Femur (tissue), 1 donor: ENCODE measurements at regions not wholly inside any gene's neighbourhood (a gene's known extent, or its start where the extent isn't known, plus 50 kb on each side); places are given as distances from the start of the nearest gene placed in this dataset.

Experiments used
- DNase-seq: peaks from one replicate; pipeline ENCODE4 v3.0.0-alpha.2; 2017

DNA sequence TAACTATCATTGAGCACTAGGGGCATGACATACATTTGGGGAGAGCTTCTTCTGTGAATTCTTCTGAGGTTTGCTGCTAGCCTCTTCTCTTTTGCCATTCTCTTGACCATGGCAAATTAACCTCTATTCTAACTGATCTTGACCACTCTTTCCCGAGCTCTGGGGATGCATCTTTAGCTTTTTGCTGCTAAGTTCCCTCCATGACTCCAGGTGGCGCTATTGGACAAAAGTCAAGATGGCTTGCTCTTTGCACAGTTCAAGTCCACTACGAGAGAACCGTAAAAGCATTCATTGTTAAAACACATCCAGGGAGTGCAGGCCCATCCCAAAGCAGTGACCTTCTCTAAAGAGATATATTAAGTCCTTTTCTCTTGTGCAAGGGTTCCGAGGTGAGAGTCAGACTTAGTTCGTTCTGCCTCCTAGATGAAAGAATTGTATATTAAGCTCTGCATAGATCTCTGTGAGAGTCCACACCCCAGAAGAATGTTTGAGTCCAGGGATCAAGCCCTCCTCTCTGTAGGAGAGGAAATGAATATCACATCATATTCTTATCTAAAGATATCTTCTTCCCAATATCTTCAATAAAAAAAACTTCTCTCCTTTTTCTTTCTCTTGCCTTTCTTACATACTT is 1152.9 kb upstream of the CDH6 start:
- DNase-seq, result peak; percentile 30

DNA sequence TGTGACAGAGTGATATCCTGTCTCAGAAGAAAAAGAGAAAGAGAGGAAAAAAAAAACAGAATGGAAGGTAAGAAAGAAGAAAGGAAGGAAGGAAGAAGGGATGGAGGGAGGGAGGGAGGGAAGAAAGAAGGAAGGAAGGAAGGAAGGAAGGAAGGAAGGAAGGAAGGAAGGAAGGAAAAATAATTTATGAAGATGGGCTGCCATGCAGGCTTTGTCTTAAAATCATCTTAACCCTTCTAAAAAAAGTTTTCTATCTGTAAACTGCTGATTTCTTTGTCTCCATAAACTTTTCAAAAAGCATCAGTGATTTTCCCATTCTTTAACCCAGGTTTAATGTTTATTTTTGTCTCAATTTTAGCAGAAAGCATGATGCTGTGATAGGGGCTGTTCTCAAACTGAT is 1154.1 kb upstream of the CDH6 start:
- DNase-seq, result no peak

DNA sequence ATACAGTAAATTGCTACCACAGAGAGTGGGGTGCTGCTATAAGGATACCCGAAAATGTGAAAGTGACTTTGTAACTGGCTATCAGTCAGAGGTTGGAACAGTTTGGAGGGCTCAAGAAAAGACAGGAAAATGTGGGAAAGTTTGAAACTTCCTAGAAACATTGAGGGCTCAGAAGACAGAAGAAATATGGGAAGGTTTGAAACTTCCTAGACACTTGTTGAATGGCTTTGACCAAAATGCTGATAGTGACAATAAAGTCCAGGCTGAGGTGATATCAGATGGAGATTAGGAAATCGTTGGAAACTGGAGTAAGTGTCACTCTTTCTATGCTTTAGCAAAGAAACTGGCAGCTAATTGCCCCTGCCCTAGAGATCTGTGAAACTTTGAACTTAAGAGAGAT is 1158.6 kb upstream of the CDH6 start:
- DNase-seq, result no peak

DNA sequence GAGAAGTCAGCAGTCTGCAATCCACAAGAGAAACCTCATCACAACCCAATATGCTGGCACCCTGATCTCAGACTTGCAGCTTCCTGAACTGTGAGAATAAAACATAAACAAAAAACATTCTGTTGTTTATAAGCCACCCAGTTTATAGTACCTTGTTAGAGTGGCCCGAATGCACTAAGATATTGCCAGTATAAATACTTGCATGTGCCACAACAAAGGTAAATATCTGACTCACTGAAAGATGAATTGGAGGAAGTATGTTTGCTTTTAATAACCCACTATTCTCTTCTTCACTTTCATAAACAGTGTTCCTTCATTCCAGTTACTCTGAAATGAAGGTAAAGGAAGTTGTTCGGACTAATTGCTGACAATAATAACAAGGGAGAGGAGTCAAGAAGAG is 1163.4 kb upstream of the CDH6 start:
- DNase-seq, result no peak

DNA sequence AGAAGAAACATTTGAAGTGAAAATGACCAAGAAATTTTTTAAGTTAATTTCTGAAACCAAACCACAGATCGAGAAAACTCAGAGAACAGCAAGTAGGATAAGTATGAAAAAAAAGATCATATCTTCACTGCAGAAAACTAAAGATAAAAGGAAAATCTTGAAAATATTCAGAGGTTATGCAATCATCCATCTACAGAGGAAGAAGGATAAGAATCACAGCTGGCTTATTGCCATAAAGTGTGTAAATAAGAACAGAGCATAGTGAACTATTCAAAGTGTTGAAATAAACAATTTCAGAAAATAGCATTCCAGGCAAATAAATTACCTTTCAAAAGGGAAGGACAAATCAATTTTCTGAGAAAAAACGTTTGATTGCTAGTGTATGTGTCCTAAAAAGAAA is 1191.7 kb upstream of the CDH6 start:
- DNase-seq, result no peak

DNA sequence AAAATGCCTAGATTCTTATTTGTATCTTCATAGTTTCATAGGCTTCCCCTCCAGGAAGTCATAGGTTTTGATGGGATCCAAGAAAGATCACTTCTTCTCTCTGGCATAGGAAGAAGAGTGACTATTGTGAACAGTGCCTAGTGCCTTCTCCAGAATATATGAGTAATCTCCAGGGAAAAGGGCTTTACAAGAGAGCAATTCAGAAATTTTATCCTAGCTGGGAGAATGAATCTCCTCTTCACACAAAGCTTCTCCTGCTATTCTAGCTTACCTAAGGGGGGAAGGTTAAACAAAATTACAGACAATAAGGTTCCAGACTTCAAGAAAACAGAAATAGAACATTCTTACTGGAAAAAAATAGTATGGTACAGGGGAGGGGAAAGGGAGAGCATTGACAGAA is 1193.3 kb upstream of the CDH6 start:
- no peak for DNase-seq

DNA sequence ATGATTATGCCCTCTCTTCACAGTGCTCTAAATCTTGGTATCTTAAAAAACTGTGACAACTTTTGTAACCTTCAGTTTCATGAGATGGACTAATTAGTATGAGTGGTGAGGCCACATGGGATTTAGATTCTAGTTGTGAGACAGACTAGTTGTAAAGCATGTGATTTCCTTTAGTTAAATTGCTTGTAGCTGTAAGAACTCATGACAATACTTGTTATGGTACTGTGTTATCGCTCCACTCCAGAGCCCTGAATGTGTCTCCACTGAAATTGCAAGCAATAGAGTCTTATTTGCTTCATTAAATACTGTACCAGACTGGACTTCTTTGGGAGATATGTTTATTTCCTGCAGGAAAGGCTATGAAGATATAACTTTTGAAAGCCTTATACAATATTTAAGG is 1198.3 kb upstream of the CDH6 start:
- DNase-seq, result no peak

DNA sequence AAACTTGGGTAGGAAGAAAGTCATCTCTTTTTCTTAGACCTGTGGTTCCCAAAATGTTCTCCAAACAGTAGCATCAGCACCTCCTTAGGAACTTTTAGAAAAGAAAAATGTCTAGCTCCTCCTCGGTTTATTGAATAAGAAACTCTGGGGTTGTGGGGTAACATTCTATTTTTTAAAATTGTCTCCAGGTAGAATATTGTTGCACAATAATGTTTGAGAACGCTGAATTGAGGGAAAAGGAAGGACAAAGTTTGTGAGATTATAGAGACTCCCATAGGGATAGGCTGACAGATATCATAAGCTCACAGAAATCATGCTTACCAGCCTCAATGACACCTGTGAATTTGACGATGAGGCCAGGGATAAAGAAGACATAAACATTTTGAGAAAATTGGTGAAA is 1199.0 kb upstream of the CDH6 start:
- DNase-seq, result no peak

DNA sequence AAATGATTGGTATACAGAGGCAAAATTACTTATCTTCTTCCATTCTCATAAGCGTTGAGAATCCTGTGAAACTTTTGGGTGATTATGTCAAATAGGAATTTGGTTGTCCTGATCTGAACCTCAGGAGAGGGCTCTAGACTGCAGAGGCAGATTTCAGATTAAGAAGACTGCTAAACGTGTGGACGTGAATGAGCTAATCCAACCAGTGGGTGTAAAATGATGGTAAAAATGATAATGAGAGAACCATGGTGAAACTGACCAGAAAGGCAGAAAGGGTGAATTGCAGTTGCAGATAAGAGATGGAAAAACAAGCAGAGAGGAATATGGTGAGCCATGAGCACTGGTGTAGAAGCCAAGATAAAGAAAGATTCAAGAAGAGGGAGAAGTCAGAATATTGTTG is 1200.2 kb upstream of the CDH6 start:
- DNase-seq, result no peak

DNA sequence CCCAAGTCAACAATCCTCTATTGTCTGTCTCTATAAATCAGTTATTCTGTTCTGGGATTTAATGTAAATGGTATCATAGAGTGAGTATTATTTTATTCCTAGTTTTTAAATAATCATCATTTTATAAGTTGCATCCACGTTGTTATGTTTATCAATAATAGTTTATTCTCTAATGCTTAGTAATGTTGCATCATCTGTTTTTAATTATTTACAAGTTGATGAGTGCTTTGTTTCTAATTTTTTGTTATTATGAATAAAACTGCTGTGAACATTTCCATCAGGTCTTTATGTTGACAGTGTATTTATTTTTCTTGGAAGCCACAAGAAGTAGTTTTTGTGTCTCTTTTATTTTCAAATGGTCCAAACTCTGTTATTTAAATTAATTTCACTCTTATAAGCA is 1201.2 kb upstream of the CDH6 start:
- DNase-seq, result no peak

DNA sequence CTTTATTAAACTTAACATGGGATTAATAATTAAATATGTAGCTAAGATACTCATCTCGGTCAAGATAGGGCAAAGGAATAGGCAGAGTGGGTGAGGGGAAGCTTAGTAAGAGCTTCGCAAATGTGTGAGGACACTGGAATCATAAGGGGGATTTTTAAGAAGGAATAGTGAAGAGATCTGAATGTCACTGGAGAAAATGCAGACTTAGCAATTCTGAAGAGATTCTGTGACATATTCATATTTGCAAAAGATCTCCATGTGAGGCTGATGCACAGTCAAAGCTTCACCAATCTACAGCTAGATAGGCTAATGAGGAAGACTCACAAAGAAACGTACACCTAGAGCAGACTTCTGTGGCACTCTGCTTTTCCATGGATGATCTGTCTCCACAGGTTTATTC is 1202.8 kb upstream of the CDH6 start:
- no peak for DNase-seq

DNA sequence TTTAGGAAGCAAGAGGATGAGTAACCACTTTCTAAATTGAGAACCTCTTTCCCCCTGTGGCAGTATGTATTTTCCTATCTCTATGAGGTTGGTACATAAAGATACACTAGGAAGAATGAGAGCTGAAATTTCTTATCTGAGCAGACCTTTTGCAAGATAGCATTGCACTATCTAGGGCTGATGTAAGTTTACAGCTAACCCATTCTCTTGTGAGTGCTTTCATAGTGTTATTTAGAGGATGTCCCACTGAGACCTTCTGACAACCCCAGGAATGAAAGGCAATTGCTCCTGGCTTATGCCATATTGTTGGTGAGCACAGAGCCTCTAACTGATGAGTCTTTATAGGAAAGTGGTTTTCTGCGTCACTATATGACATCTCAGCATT is 1209.3 kb upstream of the CDH6 start:
- DNase-seq, result no peak

DNA sequence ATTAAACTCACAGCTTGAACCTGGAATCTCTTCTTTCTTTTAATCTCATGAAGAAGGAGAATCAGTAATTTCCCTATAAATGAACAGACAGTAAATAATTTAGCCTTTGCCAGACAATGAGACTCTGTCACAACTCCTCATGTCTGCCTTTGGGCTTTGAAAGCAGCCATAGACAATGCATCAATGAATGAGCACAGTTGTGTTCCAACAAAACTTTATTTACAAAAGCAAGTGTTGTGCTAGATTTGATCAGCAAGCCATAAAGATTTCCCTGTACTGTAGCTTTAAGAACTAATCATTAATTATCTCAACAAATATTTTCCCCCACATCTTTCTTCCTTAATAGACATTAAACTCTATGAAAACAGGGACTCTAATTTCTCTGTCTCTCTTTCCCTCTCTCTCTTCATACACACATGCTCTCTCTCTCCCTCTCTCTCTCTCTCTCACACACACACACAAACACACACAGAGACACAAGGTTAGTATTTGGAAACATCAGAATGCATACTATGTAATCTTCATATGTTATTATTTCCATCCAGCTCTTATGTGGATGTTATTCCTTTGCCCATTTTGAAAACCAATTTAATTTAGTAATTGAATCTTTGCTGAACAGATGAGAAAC is 1209.8 kb upstream of the CDH6 start:
- no peak for DNase-seq

DNA sequence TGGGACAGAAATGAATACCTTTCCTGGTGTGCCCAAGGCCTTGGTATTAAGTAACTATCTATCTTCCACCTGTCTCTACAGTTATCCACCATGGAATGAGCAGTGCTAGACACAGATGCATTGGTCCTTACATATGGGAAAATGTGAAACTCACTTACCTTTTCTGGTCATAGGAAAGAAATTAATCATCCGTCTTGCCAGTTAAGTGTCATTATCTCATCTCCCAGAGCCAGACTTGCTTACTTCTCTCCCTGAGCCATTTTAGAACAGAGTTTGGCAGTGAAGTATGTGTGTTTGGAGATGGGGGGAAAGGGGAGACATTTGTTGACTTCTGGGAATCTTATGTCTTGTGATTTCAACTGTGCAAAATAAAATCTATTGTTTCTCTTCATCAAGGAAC is 1211.0 kb upstream of the CDH6 start:
- DNase-seq, result no peak

DNA sequence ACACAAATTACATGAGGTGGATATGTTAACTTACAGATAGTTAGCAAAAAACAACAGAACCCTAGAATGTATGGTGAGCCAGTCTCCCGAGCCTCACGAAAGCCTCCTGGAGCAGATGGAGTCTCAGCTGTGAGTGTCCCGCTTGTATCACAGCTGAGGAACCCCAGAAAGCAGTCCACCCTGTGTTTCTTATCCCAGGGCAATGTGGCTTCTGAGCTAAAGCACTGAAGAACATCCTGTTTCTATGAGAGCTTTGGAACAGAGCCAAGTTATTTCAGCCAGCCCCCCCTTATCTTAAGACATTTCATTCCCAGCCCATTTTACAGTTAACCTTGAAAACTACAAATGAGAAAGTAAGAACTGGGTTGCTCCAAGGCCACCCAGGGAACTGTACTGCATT is 1220.9 kb upstream of the CDH6 start:
- DNase-seq, result no peak

DNA sequence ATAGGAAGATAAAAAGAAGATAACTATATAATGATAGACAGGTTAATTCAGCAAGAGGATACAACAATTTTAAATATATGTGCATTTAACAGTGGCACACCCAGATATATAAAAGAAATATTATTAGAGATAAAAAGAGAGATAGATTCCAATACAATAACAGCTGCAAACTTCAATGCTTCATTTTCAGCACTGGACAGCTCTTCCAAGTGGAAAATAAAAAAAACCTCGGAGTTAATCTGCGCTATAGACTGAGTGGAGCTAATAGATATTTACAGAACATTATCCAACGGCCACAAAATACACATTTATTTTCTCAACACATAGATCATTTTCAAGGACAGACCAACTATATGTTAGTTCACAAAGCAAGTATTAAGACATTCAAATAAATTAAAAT is 1229.5 kb upstream of the CDH6 start:
- no peak for DNase-seq

DNA sequence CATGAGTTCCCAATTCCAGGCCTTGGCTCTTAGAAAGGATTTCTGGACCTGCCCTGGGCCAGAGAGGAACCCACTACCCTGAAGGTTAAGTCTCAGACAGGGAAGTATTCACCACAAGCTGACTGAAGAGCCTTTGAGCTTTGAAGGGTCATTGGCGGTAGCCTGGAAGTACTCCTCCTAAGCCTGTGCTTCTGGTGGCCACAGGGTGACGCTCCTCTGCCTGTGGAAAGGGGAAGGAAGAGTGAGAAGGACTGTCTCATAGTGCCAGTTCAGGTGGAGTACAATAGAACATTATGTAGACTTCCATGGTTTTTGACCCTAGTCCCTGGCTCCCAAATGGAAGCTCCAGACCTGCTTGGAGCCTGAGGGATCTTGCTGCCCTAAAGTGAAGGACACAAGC is 1233.2 kb upstream of the CDH6 start:
- no peak for DNase-seq

DNA sequence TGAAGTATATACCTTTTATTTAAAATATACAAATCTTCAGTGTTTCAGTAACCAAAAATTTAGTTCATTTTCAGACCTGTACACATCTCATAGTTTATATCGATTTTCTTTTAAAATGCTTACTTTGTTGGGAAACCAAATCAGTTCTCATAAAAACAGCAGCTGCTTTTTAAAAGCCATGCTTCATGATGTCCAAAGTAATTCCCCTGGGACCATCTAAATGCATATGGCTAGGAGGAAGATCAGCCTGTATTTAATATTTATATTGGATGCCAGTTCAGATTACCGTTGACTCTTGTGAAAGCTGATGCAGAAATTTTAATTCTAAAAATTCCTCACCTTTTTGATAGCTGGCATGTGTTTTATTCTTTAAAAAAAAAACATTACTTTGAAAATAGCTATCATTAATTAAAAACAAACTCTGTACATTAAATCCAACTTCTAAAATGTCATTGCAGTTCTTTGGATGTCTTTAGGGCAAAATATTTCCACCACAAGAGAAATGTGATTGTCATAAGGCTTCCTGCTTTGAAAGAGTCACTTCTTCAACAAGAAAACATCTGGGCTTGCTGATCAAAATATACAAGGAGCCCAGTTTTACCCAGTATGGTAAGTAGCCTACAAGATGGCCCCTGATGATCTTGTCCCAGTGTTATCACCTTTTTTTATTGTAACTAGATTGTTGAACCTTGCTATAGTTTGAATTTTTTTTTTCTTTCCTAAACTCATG is 1242.9 kb upstream of the CDH6 start:
- DNase-seq, result no peak

DNA sequence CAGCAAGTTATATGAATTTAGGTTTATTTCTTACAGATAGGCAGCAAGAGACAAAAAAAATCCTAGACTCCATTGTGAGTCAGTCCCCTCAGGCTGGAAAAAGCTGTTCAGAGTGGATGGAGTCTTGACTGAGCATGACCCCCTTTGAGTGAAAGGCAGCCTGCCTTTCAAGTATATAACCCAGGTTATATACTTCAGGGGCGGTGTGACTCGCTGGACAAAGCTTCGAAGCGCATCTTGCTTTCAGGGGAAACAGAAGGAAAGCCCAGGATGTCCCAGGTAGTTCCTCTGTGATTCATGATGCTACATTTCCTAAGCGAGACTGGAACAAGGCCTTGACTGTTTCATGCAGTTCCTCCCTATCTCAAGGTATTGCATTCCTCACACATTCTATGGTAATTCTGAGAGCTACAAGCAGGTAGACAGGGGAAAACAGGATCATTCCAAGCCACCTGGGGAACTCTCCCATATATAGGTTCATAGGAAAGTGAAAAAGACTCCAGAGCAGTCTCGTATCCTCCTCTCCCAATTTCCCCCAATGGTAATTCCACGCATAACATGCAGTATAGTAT is 1244.1 kb upstream of the CDH6 start:
- no peak for DNase-seq

DNA sequence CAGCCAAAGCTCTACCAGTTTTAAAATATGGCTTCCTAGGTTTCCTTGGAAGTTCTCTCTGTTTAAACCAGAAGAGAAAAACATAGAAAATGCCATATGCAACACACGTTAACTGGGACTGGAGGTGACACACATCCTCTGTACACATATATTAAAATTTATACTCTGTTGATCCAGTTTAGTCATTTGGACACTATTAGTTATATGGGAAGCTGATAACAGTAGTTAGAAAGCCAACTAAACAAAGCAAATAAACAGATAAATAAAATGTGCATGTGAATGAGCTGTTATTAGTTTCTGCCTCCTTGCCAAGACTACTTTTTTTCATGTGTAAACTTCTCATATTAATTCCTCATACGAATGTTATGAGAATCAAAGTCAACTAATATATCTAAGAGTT is 1249.2 kb upstream of the CDH6 start:
- DNase-seq, result no peak

DNA sequence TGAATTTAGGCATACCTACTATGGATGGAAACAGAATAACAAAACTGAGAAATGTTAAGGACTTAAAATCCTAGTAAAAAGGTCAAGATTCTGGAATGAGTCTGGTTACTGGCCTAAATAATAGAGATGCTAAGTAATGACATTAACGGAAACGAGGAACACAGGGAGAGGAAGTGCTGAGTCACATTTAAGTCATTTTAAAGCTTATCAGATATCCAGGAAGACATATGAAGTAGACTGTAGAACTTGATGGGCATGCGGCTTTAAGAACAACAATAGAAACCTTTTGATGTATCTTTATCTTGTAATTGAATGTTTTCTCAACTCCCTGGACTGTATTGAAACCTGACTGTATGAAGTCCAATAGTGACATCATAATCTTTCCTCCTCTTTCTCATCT is 1251.4 kb upstream of the CDH6 start:
- DNase-seq, result no peak

DNA sequence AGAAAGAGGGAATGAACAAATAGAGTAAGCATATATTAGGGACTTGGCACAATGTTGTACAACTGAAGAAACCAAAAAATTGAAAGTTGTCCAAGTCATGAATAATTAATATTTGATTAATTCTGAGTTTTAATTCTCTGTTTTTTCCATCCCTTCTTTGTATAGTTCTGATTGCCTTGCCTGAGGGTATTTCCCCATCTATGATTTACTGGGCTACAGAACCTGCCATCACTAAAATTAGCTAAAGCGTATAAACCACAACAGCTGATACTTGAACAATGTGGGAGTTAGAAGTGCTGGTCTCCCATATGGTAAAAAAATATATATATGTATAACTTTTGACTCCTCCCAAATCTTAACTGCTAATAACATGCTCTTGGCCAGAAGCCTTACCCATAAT is 1253.5 kb upstream of the CDH6 start:
- no peak for DNase-seq

DNA sequence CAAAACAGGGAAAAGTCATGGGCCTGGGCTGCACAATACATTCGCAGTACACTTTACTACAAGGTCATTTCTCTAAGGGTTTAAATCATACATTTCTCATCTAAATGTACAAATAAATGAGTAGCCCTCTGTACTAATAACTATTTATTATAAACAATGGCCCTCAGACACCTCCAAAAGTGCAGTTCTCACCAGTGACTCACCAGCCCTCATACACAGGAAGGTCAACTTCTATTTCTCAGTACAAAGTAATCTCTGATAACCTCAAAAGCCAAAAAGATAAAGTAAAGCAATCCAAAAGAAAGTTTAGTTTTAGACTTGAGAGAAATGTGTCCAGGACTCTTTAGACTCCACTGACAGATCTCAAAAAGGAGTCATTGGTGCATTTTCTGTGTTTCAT is 1258.1 kb upstream of the CDH6 start:
- no peak for DNase-seq

DNA sequence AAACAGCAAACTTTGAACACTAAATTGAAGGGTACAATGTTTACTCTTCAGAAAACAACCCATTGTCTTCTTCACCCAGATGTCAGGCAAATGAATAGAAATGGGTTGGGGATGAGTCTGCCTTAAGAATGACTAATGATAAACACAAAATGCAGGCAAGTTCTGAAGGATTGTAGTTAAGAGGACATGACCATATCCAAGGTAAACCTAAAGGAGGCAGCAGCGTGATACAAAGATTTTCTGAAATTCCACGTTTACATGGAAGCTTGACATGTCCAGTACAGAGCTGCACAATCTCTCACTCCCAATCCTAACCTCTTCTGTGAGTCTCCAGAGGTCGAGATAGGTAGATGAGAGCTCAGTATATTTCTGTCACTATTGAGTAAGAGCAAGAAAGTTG is 1263.2 kb upstream of the CDH6 start:
- no peak for DNase-seq
